Stimulated activated CD4-positive, alpha-beta T cell treated with anti-CD3 and anti-CD28 coated beads, Interleukin-1b, Interleukin-23, amount 100 ng/mL, for 48 hours (primary cell): ENCODE measurements at regions not wholly inside any gene's neighbourhood (a gene's known extent, or its start where the extent isn't known, plus 50 kb on each side); places are given as distances from the start of the nearest gene placed in this dataset.
A peak's percentile ranks its signal among the peaks of the same experiment; 100 is the strongest.

Experiments
- DNase-seq: peaks from one replicate; pipeline ENCODE4 v3.0.0-alpha.2; 2020

DNA sequence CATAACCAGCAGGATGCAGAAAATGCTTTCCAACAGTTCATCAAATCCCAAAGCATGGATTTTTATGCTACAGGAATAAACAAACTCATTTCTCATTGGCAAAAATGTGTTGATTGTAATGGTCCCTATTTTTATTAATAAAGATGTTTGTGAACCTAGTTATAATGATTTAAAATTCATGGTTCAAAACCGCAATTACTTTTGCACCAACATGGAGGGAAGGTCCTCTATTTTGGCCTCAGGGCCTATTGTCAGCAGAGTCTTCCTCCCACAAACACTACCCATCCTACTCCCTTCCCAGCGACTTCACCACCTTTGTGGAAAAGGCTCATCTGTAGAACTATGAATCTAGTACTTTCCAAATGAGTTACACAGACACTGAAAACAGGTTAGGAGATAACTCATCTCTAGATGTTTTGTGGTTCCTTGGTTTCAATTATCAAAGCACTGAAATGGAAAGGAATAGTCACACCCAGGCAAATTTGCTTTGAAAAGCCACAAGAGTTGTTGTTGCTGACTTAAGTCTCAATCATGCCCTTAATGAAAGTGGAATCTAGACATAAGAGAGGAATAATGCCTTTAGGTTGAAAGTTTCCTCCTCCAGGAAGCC, 59.4 kb upstream of the FRMD4A start:
- DNase-seq: peak; percentile 58

DNA sequence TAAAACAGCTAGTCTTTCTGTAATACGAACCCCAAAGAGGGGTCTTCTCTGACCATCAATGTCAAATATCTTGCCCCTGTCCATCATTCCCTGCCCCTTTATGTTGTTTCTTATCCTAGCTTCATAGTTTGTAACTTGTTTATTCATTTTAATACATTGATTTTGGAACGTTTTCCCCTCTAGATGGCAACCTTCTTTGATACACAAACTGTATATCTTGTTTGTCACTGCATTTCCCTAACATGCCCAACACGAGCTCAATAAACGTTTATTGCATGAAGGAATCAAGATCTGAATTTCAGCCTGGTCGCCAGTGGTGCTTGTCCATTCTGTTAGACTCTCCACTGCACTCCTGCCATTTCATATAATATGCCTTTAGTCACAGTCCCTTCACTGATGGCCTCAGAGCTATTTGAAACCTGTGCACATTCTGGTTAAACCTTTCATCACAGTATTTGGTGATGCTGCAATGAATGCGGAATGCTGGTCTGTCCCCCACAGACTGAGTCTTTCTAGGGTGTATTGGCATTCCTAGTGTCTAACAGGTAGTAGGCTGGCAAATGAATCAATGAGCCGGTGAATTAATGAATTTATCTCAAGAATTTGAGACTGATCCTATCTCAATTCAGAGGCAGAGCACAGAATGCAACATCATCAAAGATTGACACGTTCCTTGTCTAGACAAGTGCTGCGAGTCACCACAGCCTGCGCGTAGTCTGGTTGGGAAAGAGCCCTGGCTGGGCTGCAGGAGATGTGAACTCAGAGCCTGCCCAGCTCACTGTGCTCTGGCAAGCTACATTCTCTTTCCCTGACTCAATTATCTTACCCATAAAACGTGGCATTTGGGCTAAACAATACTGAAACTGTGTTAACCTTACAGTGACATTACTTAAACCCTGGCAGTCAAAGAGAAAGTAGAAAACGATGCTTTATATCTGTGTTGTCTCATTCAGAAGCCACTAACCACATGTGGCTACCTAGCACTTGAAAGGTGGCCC, 55.2 kb upstream of the FRMD4A start:
- peak; percentile 81 for DNase-seq

GRCh38 chr10:14384915-14385314, 54.2 kb upstream of the FRMD4A start:
- no peak for DNase-seq

DNA sequence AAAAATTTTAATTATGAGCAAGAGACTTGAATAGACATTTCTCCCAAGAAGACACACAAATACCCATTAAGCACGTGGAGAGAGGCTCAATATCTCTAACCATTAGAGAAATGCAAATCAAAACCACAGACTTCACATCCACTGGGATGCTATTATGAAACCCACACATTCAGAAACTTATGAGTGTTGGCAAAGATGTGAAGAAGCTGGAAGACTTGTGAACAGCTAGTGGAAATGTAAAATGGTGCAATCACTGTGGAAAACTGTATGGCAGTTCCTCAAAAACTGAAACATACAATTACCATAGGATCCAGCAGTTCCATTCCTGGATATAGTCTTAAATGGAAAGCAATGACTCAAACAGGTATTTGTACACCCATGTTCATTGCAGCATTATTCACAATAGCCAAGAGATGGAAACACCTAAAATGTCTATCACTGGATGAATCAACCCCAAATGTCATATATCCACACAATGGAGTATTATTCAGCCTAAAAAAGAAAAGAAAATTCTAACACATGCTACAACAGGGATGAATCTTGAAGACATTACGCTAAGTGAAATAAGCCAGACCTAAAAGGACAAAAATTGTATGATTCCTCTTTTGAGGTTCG, 53.5 kb upstream of the FRMD4A start:
- DNase-seq: no peak

- no peak for DNase-seq
Observed at GRCh38 chr10:14383266-14383665, 52.5 kb upstream of the FRMD4A start.

- DNase-seq: no peak
Observed at GRCh38 chr10:14382531-14382930, 51.8 kb upstream of the FRMD4A start.

- peak; percentile 36 for DNase-seq
Observed at GRCh38 chr10:14382022-14382421, 51.3 kb upstream of the FRMD4A start.

DNA sequence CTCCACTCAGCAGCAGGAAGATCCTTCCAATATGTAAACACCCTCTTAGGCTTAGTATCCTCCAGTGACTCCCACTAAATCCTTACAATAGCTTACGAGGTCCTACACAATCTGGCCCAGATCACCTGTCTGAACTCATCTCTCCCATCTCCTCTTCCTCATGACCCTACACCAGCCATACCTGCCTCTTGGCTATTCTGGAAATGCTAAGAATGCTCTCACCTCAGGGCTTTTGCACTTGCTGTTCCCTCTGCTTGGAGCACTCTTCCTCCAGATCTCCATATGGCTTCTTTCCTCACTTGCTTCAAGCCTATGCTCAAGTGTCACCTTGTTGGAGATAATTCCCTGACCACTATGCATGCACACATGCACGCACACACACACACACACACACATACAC, 50.8 kb upstream of the FRMD4A start:
- no peak for DNase-seq

DNA sequence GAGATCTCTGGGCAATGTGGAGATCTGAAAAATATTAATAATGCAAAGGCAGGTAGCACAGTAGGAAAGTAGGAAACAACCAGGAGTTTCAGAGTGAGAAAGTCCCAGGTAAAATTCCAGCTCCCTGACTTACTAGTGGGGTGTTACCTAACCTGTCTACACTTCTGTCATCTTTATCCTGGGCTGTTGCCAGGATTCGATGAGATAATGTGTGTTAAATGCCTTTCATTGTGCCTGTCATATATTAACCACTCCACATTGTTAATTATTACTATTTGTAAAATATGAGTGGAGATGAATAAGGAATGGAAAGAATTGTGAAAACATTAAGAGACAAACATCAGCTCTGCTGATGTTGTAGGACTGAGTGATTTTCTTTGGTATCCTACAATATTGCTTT, 50.0 kb upstream of the FRMD4A start:
- DNase-seq: no peak
